ENCODE measurements at regions not wholly inside any gene's neighbourhood (a gene's known extent, or its start where the extent isn't known, plus 50 kb on each side); places are given as distances from the start of the nearest gene placed in this dataset.

DNA sequence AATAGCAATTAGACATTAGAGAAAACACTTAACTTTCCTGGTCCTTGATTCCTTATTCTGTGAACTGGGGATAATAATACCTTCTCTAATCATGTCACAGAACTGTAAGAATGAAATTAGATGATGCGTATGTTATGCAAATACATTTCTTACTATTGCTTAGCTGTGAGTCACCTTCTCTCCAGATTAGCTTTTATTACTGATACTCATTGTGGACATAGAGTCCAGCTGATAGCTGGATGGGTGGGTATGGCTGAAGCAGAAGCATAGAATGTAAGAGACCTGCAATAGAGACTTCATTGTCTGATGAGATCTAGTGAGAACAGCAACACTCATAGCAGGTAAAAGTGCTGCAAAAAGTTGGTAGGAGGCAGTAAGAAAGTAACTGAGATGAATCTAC is 437.2 kb upstream of the ZFP42 start:
- TF ChIP-seq, protein P1, sequence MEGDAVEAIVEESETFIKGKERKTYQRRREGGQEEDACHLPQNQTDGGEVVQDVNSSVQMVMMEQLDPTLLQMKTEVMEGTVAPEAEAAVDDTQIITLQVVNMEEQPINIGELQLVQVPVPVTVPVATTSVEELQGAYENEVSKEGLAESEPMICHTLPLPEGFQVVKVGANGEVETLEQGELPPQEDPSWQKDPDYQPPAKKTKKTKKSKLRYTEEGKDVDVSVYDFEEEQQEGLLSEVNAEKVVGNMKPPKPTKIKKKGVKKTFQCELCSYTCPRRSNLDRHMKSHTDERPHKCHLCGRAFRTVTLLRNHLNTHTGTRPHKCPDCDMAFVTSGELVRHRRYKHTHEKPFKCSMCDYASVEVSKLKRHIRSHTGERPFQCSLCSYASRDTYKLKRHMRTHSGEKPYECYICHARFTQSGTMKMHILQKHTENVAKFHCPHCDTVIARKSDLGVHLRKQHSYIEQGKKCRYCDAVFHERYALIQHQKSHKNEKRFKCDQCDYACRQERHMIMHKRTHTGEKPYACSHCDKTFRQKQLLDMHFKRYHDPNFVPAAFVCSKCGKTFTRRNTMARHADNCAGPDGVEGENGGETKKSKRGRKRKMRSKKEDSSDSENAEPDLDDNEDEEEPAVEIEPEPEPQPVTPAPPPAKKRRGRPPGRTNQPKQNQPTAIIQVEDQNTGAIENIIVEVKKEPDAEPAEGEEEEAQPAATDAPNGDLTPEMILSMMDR (IDR thresholded peaks at IDR 0.05; ENCODE audit: insufficient read depth, low read length, poor library complexity, severe bottlenecking): no peak
- DNase-seq (ENCODE audit: extremely low read depth, insufficient read length): no peak

DNA sequence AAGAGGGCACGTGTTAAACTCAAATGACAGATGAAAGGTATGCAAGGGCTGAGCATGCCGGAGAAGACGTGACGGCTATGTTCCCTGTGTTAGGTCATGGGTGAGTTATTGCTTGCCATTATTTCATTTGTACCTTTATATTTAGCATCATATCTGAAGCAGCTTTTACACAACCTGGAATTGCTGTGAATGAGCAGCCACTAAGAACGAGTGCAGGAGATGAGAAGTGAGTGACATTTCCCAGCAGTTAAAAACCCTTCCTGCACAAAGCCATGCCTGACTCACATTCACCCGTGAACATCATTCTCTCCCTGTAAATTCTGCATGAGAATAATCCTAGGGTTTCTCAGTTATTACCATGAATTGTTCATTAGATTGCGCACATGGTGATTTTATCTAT is 433.2 kb upstream of the ZFP42 start:
- no peak overlapping the region for H3K4me3 ChIP-seq (replicated peaks; ENCODE audit: low read depth, low read length)
- TF ChIP-seq, protein P1 (IDR thresholded peaks at IDR 0.05; ENCODE audit: insufficient read depth, low read length, poor library complexity, severe bottlenecking): no peak
- DNase-seq (ENCODE audit: extremely low read depth, insufficient read length): no peak
- no peaks in the 10 kb centered on the region for H3K27me3 ChIP-seq (replicated peaks; ENCODE audit: control insufficient read depth, insufficient read depth, low read length)
- no peaks in the 10 kb centered on the region for H3K36me3 ChIP-seq (ENCODE audit: control insufficient read depth, insufficient read depth, low read length)

More for the DNA sequence above, 437.2 kb upstream of the ZFP42 start:
- Histone ChIP-seq H3K36me3 (ENCODE audit: control insufficient read depth, insufficient read depth, low read length) (no peaks in the 10 kb centered on the region), H3K4me3 (replicated peaks; ENCODE audit: low read depth, low read length) (no peak overlapping the region), H3K27me3 (replicated peaks; ENCODE audit: control insufficient read depth, insufficient read depth, low read length) (no peaks in the 10 kb centered on the region)

DNA sequence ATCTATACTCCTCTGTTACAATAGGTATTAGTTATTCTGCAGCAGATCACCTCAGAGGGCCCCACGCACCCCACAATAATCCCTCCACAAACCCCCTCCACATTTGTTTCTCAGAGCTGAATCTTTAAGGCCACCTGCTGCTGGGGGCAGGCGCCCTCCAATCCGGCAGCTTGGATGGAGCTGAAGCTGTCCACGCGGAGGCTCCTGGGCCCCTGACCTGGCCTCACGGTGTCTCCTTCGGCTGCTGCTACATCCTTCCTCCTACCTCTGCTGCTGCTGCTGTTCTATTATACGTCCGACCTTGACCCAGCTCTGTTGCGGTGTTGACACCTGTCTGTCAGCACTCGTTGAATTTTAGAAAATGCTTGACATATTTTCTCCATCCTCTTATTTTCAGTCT is 430.2 kb upstream of the ZFP42 start:
- DNase-seq (ENCODE audit: extremely low read depth, insufficient read length): no peak
- Histone ChIP-seq H3K27me3 (replicated peaks; ENCODE audit: control insufficient read depth, insufficient read depth, low read length) (no peaks in the 10 kb centered on the region), H3K36me3 (ENCODE audit: control insufficient read depth, insufficient read depth, low read length) (no peaks in the 10 kb centered on the region), H3K4me3 (replicated peaks; ENCODE audit: low read depth, low read length) (no peak overlapping the region)
- TF ChIP-seq, protein P1 (IDR thresholded peaks at IDR 0.05; ENCODE audit: insufficient read depth, low read length, poor library complexity, severe bottlenecking): no peak

DNA sequence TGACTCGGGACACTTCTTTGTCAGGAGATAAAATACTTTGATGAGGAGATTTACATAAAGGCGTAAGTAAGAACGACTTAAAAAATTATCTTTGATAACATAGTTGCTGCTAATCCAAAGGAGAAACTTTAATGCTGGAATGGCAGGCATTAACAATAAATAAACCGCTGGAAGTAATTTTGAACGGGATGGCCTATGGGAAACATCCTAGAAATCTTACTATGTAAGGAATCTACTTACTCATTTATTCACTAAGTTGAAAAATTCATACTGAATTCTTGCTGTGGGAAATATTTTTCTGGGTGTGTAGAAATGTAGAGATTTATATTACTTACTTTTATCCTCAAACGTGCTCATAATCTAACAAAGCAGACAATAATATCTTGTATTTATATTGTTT is 425.7 kb upstream of the ZFP42 start:
- Histone ChIP-seq H3K4me3 (replicated peaks; ENCODE audit: low read depth, low read length) (no peak overlapping the region), H3K27me3 (replicated peaks; ENCODE audit: control insufficient read depth, insufficient read depth, low read length) (no peaks in the 10 kb centered on the region), H3K36me3 (ENCODE audit: control insufficient read depth, insufficient read depth, low read length) (no peaks in the 10 kb centered on the region)
- TF ChIP-seq, protein P1 (IDR thresholded peaks at IDR 0.05; ENCODE audit: insufficient read depth, low read length, poor library complexity, severe bottlenecking): no peak
- DNase-seq (ENCODE audit: extremely low read depth, insufficient read length): no peak

DNA sequence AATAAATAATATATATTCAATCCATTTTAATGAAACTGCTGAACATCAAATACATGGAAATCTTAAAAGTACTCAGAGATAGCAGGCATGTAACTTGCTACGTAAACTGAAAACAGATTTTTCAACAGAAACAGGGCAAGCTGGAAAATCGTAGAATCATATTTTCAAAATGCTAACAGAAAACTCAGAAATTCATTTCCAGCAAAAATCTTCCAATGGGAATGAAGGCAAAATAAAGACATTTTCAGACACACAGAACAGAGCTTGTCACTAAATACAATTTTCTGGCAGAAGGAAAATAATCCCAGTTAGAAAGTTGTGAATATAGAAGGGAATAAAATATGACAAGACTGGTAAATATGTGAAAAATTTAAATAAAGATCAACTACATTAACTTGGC is 419.9 kb upstream of the ZFP42 start:
- H3K4me3 ChIP-seq (replicated peaks; ENCODE audit: low read depth, low read length): no peak overlapping the region
- TF ChIP-seq, protein P1 (IDR thresholded peaks at IDR 0.05; ENCODE audit: insufficient read depth, low read length, poor library complexity, severe bottlenecking): no peak
- no peaks in the 10 kb centered on the region for H3K27me3 ChIP-seq (replicated peaks; ENCODE audit: control insufficient read depth, insufficient read depth, low read length)
- no peak for DNase-seq (ENCODE audit: extremely low read depth, insufficient read length)
- H3K36me3 ChIP-seq (ENCODE audit: control insufficient read depth, insufficient read depth, low read length): no peaks in the 10 kb centered on the region

DNA sequence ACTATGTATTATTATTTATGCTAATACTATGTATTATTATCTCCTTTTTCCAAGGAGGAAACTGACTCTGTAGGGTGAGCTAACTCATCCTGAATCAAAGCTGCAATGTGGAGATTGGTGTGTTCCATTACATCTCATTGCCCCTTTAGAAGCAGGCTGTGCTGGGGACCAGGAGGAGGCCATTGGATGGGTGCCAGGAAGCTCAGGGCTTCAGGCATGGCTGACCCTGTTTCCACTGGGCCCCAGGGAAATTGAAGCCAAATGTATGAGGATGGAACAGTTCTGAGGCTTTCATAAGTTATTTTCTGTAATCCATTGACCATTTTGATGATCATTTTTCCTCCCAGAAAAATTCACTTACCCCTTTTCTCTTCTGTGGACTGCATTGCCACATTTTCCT is 418.8 kb upstream of the ZFP42 start:
- no peaks in the 10 kb centered on the region for H3K27me3 ChIP-seq (replicated peaks; ENCODE audit: control insufficient read depth, insufficient read depth, low read length)
- TF ChIP-seq, protein P1 (IDR thresholded peaks at IDR 0.05; ENCODE audit: insufficient read depth, low read length, poor library complexity, severe bottlenecking): no peak
- DNase-seq (ENCODE audit: extremely low read depth, insufficient read length): no peak
- no peak overlapping the region for H3K4me3 ChIP-seq (replicated peaks; ENCODE audit: low read depth, low read length)
- H3K36me3 ChIP-seq (ENCODE audit: control insufficient read depth, insufficient read depth, low read length): no peaks in the 10 kb centered on the region

Data from GM06990 (cell line).